Ectodermal cell (in vitro differentiated cells): ENCODE measurements at regions not wholly inside any gene's neighbourhood (a gene's known extent, or its start where the extent isn't known, plus 50 kb on each side); places are given as distances from the start of the nearest gene placed in this dataset.

ENCODE experiments used
- H3K27ac ChIP-seq: 2 replicates; pipeline ENCODE4 v1.7.0; 2013; ENCODE audit warnings: mild to moderate bottlenecking, low read depth, low read length; ENCODE audit not compliant: insufficient read depth, poor library complexity, severe bottlenecking
- H3K27me3 ChIP-seq: 2 replicates; pipeline ENCODE4 v1.7.0; 2013; ENCODE audit warnings: mild to moderate bottlenecking, low read length; ENCODE audit not compliant: insufficient read depth, control insufficient read depth, poor library complexity, severe bottlenecking
- H3K36me3 ChIP-seq: one replicate; pipeline ENCODE4 v1.7.0; 2013; ENCODE audit warnings: low read length; ENCODE audit not compliant: control insufficient read depth, insufficient read depth
- H3K4me1 ChIP-seq: one replicate; pipeline ENCODE4 v1.7.0; 2013; ENCODE audit warnings: low read length; ENCODE audit not compliant: control insufficient read depth, insufficient read depth
- H3K4me3 ChIP-seq: 2 replicates; pipeline ENCODE4 v1.7.0; 2013; ENCODE audit warnings: low read depth, low read length, control low read depth; ENCODE audit not compliant: insufficient read depth
- H3K9me3 ChIP-seq: 2 replicates; pipeline ENCODE4 v1.7.0; 2013; ENCODE audit warnings: mild to moderate bottlenecking, low read length, moderate library complexity; ENCODE audit not compliant: control insufficient read depth
- WGBS, 2 experiments: methylation state at CpG; one replicate each; pipeline ENCODE4 v1.1.7; 2013; ENCODE audit warnings: missing lambda C conversion rate in 2 of 2; 5-methylcytosine and 5-hydroxymethylcytosine counted together

DNA sequence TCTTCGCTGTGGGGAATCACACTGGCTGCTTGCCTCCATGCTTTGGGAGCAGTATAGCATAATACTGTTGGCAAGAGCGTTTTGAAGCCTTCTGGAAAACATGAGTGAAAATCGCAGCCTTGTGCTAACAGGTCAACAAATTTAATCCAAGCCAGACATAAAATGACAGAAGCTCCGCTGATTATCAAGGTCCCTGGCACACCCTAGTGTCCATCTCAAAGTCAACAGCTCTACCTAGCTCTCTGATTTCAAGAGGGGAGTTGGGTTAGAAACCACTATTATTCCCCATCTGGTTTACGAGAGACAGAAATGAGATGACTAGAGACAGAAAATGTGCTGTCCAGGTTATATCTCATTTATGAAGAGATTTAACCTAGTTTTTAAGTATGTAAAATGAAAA lies 73.6 kb upstream of the MDFIC2 start:
- Histone ChIP-seq H3K27me3 (no peaks in the 10 kb centered on the region), H3K9me3 (no peaks in the 10 kb centered on the region), H3K27ac (no peak overlapping the region), H3K36me3 (no peaks in the 10 kb centered on the region), H3K4me1 (no peaks in the 10 kb centered on the region), H3K4me3 (no peak overlapping the region)
- WGBS, 2 experiments, result 81 to 89% methylated on average over 4 to 5 of the region's 5 CpGs

DNA sequence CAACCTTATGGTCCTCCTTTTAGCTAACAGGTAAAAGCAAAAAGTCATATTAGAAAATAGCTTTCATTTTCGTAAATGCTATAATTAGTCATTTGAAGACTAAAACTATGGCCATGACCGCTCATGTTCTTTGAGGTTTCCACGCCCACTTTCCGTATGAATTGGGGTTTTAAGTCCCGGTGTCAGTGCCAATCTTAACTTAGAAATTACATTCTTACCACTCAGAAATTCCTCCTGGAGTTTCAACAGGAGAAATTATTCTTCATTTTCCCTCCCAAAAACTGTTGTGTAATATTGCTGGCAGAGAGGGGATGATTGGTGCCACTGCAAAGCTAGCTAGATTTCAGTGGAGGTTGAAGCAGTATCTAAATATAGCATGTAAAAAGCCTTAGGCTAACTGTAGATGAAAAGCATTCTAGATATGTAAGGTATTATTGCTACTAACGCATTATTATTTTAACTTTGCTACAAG lies 71.0 kb upstream of the MDFIC2 start:
- no peak overlapping the region for H3K27ac ChIP-seq
- H3K36me3 ChIP-seq, result no peaks in the 10 kb centered on the region
- no peaks in the 10 kb centered on the region for H3K9me3 ChIP-seq
- 91 to 96% methylated on average over 6 of the region's 6 CpGs for WGBS, 2 experiments
- no peaks in the 10 kb centered on the region for H3K27me3 ChIP-seq
- no peaks in the 10 kb centered on the region for H3K4me1 ChIP-seq
- no peak overlapping the region for H3K4me3 ChIP-seq

DNA sequence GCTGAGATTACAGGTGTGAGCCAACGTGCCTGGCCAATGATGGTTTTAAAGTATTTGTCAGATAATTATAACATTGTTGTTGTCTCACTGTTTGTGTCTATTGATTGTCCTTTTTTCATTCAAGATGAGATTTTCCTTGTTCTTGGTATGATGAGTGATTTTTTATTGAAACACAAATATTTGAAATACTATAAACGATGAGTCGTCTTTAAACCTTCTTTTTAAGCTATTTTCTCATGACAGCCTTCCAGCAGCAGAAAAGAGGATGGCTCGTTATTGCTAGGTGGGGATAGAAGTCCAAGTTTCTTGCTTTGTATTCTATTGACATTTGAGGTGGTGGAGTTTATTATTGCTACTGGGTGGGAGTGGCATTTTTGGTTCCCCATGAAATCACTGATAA lies 61.7 kb upstream of the MDFIC2 start:
- 92 to 96% methylated on average over 2 to 4 of the region's 4 CpGs for WGBS, 2 experiments
- H3K27me3 ChIP-seq, result no peaks in the 10 kb centered on the region
- no peaks in the 10 kb centered on the region for H3K4me1 ChIP-seq
- H3K4me3 ChIP-seq, result no peak overlapping the region
- no peaks in the 10 kb centered on the region for H3K36me3 ChIP-seq
- no peak overlapping the region for H3K27ac ChIP-seq
- no peaks in the 10 kb centered on the region for H3K9me3 ChIP-seq
